CD4-positive, alpha-beta T cell treated with Interleukin-10 for 1 hour (primary cell): ENCODE measurements at regions not wholly inside any gene's neighbourhood (a gene's known extent, or its start where the extent isn't known, plus 50 kb on each side); places are given as distances from the start of the nearest gene placed in this dataset.

Experiments used
- DNase-seq: peaks from one replicate; pipeline ENCODE4 v3.0.0-alpha.2; 2020

DNA sequence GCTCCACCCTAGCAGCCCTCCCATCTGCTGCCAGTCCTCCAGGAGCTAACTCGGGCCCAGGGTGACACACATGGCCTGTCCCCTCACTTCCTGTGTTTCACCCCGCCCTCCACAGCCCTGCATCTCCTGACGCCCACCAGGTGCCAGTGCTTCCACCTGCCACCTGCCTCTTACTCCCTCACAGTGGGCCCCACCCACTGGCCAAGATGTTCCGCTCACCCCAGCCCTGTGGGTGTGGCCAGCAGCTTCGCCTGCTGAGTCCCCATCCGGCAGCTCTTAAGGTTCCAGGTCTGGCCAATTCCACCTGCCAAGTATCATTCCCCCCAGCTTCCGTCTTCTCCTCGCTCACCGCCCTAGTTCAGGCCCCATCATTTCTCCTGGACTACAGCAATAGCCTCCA lies 184.1 kb downstream of the MBOAT1 start:
- DNase-seq: no peak

DNA sequence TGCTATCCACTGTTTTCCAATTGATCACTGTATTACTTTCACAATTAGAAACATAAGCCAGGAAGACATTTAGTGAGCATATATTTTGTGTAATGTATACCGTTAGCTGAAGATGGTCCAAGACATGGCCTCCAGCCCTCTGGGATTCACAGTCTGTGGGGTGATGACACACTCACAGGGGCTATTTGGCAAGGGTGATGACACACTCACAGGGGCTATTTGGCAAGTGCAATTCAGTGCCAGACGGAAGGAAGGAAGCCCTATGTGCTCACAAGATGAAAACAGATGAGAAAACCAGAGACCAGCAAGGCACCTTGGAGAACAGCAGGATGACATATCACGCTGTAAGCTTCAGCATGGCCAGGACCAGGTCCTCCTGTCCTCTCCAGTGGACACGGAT lies 183.7 kb downstream of the MBOAT1 start:
- DNase-seq: no peak

DNA sequence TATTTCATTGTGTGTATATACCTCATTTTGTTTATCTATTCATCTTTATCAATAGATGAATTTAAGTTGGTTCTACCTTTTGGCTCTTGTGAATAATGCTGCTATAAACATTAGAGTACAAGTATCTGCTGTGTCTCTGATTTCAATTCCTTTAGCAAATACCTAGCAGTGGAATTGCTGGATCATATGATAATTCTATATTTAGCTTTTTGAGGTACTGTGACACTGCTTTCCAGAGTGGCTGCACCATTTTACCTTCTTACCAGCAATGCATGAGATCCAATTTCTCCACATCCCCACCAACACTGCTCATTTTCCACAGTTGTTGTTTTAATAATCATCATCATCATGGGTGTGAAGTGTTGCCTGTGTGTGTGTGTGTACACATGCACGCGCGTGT lies 182.3 kb downstream of the MBOAT1 start:
- DNase-seq: no peak

DNA sequence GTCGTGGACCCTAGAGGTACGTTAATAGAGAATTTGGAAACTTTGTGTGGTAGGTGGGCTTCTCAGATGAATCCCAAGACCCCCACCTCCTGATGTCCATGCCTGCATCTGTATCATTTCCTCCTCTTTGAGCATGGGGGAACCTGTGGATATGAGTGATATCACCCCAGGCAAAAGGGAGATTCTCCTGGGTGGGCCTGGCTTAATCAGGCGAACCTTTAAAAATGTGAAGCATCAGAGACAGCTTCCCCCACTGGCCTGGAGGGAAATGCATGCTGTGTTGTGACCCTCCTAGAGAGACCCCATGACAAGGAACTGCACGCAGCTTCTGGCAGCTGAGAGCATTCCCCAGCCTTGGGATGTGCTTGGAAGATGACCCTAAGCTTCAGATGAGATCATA lies 180.9 kb downstream of the MBOAT1 start:
- no peak for DNase-seq

DNA sequence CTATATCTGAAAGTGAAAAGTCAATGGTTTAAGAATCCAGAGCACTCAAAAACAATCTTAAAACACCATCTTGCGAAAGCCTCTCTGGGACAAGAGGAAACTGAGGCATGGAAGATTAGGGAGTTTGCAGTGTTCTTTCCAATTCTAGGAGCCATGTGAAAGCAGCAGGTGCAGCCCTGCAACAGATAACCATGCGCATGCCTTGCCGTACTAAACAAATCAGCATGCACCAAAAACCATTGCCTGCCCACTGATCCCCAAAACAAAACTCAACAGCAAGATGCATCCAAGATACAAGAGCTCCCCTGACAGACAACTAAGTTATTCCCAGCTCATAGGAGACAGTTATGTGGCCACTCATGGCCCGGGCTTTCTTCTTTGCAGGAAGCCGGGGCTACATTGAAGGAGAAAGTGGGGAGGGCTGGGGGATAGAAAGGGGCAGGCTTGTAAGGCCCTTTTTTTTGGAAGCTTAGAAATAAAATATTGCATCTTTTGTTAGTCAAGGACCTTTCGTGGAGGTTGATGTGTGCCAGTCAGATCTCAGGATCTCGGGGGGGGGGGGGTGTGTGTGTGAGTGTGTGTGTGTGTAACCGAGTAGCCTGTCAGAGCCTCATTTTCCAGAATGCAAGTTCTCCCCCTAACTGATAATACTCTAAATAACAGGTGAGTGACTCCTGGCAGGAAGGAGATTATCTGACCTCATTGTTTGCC lies 178.4 kb downstream of the MBOAT1 start:
- DNase-seq: no peak

DNA sequence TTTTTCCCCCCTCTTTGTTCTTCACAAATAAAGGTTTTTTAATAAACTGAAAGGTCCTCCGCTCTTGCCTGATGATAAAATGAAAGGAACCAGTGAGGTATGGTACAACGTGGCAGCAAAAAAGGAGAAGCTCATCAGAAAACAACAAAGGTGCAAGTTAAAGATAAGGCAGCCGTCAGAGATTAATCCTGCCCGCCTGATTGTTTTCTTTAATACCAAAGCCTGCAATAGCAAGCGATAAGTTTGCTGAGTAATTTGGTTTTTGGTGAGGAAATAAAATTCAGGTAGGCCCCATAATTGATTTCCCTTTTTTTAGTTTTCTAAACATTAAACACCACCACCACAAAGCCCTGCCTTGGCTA lies 177.9 kb downstream of the MBOAT1 start:
- DNase-seq: no peak

DNA sequence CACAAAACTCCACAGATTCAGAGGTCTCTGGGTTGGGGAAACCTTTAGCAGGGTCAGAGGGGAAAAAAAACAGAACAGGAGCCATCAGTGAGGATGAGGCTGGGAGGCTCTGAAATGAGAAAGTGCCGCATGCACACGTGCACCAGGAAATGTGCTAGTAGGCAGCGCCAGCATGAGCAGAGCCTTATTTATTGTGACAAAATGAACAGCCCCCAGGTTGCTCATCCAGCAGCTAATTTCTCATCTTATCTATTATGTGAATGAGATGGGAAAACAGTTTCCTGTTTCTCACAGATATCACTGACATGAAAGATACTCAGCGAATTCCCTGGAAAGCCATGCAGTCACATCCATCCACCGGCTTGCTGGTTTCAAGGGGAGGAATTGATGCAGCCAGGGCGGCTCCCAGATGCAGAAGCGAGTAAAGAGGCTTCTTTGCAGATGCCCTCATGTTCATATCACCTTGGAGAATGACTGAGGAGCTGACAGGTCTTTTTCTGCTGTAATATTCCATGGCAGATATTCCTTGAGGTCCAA lies 176.1 kb downstream of the MBOAT1 start:
- no peak for DNase-seq

DNA sequence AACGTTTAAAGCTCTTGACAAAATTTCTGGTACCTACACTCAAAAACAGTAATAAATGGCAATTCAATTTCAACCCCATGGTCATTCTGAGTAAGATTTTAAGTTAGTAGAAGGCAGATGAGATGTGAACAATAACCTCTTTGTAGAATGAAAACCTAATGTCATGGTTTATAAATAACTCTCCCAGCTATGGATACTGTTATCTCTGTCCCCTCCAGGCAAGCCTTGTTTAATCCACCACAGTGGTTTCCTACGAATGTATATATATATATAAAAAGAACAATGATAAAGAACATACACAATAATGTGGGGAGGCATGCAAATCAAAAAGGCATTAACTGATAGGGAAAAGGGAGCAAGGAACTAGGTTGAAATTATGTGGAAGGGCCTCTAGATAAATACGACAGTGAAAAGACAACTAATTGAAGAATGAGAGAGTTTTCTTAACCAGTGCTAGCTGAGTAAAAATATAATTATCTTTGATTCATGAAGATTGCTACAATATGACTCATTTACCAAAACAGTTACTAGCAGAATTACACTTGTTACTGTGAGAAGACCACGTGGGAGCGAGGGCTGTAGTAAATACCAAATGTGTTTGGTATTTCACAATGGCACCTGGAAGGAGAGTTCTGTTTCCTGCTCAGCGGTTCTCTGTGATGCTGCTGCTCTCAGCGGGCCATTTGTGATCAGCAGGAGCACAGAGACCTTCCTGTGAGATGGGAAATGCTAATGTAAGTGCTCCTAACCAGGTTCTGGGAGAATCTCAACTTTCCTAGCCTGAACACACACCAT lies 173.7 kb downstream of the MBOAT1 start:
- no peak for DNase-seq

DNA sequence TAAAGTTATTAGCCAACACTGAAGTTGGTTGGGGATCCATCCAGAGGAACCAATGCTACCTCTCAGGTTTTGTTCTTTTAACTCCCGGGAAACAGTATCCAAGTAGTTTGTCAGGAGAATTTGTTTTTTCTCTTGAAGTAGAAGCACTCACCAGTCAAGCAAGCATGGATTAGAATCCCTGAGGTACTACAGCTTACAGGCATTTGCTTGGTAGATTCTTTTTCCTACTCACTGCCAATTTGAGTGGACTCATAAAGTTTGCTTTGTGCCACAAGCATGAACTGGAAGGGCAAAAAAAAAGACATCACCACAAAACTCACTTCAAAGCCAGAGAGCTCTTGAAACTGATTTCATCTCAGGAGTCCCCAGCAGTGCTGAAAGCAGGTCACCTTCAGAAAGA lies 167.4 kb downstream of the MBOAT1 start:
- DNase-seq: no peak
